Kidney (tissue), 13 donors: ENCODE measurements at regions not wholly inside any gene's neighbourhood (a gene's known extent, or its start where the extent isn't known, plus 50 kb on each side); places are given as distances from the start of the nearest gene placed in this dataset.

Source experiments
- DNase-seq, 5 donors: peaks; one replicate each; pipeline ENCODE4 v3.0.0-alpha.2; 2013 to 2020
- FAIRE-seq: peaks from 2 replicates; lab custom pipeline; 2012; peaks lifted over from hg19 to GRCh38; lab: Jason Lieb, UNC
- H3K27ac ChIP-seq, 2 donors: one replicate each; pipeline ENCODE4 v1.7.0; 2013; ENCODE audit warnings: low read depth in 2 of 2, low read length in 2 of 2, inconsistent platforms in 1 of 2
- H3K27me3 ChIP-seq: one replicate; pipeline ENCODE4 v1.7.1; 2013; ENCODE audit warnings: low read length, inconsistent platforms; ENCODE audit not compliant: control insufficient read depth, insufficient read depth
- H3K36me3 ChIP-seq, 3 donors: one replicate each; pipeline versions ENCODE4 v1.7.0 to v1.7.1; 2013; ENCODE audit warnings: low read length in 3 of 3, control low read depth in 1 of 3, inconsistent platforms in 1 of 3; ENCODE audit not compliant: insufficient read depth in 3 of 3, control insufficient read depth in 2 of 3
- H3K4me1 ChIP-seq, 3 donors: one replicate each; pipeline versions ENCODE4 v1.7.0 to v1.7.1; 2013; ENCODE audit warnings: low read length in 3 of 3, inconsistent platforms in 1 of 3, low read depth in 1 of 3; ENCODE audit not compliant: control insufficient read depth in 2 of 3, insufficient read depth in 2 of 3
- H3K4me3 ChIP-seq, 3 donors: one replicate each; pipeline versions ENCODE4 v1.7.0 to v1.8.1; 2013; ENCODE audit warnings: low read length in 3 of 3, control low read depth in 1 of 3, inconsistent platforms in 1 of 3
- H3K9ac ChIP-seq, 3 donors: one replicate each; pipeline versions ENCODE4 v1.7.0 to v1.7.1; 2013; ENCODE audit warnings: low read length in 3 of 3, control low read depth in 1 of 3, inconsistent platforms in 1 of 3
- H3K9me3 ChIP-seq, 3 donors: one replicate each; pipeline versions ENCODE4 v1.7.0 to v1.7.1; 2013; ENCODE audit warnings: low read length in 3 of 3, control low read depth in 1 of 3, inconsistent platforms in 1 of 3; ENCODE audit not compliant: control insufficient read depth in 2 of 3, insufficient read depth in 1 of 3
- intact Hi-C: fragments of 100-400 bp; cut with DNase I; formaldehyde crosslinking; loops from one replicate; pipeline ENCODE4 v1.11.1; 2022
- TF ChIP-seq, protein P1 (sequence below): IDR thresholded peaks from 3 replicates; pipeline ENCODE4 v1.5.1; 2012; ENCODE audit warnings: mild to moderate bottlenecking, moderate library complexity, borderline replicate concordance; ENCODE audit not compliant: insufficient read depth; ENCODE audit errors: extremely low read depth
- donor health status: control.
- donor health status: control.
- donor health status: control.
- donor health status: control.
- donor health status: control.
- donor health status: DM: yes; HTN: yes; CAD: no.
- donor health status: Normal renal cell carcinoma (clear cell type).

DNA sequence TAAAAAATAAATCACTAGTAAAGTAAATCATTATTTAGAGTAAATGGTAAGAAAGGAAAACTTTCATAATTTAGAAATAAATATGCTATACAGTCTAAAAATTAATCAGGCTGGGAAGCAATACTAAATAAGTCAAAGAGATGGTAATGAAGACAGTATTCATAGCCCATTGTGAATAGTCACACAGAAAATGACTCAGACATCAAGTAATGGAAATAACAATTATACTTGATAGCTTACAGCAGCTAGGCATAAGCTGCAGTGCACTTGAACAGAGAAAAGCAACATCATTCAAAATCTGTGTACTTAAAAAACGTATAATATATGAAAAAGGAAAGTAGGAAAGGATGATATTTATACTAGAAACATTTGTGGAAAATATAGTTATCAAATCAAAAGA is 642.5 kb upstream of the GNPDA2 start:
- no peaks in the 10 kb centered on the region for H3K36me3 ChIP-seq
- no peaks in the 10 kb centered on the region for H3K4me1 ChIP-seq
- H3K27ac ChIP-seq = no peak overlapping the region
- H3K9me3 ChIP-seq = no peaks in the 10 kb centered on the region
- DNase-seq (no peak), FAIRE-seq (no peak)
- intact Hi-C loops = no loop called here
- H3K27me3 ChIP-seq = no peaks in the 10 kb centered on the region
- TF ChIP-seq, protein P1, sequence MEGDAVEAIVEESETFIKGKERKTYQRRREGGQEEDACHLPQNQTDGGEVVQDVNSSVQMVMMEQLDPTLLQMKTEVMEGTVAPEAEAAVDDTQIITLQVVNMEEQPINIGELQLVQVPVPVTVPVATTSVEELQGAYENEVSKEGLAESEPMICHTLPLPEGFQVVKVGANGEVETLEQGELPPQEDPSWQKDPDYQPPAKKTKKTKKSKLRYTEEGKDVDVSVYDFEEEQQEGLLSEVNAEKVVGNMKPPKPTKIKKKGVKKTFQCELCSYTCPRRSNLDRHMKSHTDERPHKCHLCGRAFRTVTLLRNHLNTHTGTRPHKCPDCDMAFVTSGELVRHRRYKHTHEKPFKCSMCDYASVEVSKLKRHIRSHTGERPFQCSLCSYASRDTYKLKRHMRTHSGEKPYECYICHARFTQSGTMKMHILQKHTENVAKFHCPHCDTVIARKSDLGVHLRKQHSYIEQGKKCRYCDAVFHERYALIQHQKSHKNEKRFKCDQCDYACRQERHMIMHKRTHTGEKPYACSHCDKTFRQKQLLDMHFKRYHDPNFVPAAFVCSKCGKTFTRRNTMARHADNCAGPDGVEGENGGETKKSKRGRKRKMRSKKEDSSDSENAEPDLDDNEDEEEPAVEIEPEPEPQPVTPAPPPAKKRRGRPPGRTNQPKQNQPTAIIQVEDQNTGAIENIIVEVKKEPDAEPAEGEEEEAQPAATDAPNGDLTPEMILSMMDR = no peak
- H3K9ac ChIP-seq = no peak overlapping the region
- no peak overlapping the region for H3K4me3 ChIP-seq

DNA sequence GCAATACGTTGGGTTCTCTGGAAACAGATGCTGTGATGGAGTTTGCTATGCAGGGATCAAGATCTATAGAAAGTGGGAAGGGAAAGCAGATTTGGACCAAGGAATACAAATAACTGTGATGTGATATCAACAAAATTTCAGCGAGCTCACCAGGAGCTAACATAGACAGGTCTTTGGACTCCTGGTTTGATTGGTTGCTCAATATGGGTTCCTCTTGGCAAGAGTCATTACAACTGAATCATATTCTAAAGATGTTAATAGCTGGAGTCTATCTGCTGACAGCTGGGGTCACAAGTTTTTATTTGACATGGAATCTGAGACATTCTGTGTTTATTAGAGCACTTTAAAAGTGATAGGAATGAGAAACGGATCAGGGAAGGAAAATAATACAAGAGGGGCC is 637.6 kb upstream of the GNPDA2 start:
- no peak for FAIRE-seq
- Histone ChIP-seq H3K27me3 (no peaks in the 10 kb centered on the region), H3K4me3 (no peak overlapping the region), H3K27ac (no peak overlapping the region), H3K36me3 (no peaks in the 10 kb centered on the region), H3K4me1 (no peaks in the 10 kb centered on the region), H3K9ac (no peak overlapping the region), H3K9me3 (no peaks in the 10 kb centered on the region)
- intact Hi-C loops = no loop called here
- no peak for DNase-seq
- TF ChIP-seq, protein P1 = no peak

DNA sequence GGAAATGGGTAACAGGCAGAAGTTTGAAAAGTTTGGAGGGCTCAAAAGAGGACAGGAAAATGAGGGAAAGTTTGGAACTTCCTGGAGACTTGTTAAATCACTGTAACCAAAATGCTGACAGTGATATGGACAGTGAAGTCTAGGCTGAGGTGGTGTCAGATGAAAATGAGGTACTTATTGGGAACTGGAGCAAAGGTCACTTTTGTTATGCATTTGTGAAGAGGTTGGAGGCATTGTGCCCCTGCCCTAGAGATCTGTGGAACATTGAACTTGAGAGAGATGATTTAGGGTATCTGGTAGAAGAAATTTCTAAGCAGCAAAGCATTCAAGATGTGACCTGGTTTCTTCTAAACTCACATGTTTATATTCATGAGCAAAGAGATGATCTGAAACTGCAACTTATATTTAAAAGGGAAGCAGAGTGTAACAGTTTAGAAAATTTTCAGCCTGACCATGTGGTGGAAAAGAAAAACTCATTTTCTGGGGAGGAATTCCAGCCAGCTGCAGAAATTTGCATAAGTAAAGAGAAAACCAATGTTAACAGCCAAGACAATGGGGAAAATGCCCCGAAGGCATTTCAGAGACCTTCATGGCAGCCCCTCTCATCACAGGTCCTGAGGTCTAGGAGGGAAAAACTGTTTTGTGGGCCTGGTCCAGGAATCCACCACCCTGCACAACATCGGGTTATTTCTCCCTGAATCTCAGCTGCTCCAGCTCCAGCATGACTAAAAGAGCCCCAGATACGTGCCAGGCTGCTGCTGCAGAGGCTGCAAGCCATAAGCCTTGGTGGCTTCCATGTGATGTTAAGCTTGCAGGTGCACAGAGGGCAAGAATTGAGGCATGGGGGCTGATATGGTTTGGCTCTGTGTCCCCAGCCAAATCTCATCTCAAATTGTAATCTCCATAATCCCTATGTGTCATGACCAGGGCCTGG is 632.5 kb upstream of the GNPDA2 start:
- TF ChIP-seq, protein P1 = no peak
- Histone ChIP-seq H3K36me3 (no peaks in the 10 kb centered on the region), H3K9me3 (no peaks in the 10 kb centered on the region), H3K9ac (no peak overlapping the region), H3K4me1 (no peaks in the 10 kb centered on the region), H3K27ac (no peak overlapping the region), H3K4me3 (no peak overlapping the region), H3K27me3 (no peaks in the 10 kb centered on the region)
- FAIRE-seq (no peak), DNase-seq (no peak)
- intact Hi-C loops = no loop called here

DNA sequence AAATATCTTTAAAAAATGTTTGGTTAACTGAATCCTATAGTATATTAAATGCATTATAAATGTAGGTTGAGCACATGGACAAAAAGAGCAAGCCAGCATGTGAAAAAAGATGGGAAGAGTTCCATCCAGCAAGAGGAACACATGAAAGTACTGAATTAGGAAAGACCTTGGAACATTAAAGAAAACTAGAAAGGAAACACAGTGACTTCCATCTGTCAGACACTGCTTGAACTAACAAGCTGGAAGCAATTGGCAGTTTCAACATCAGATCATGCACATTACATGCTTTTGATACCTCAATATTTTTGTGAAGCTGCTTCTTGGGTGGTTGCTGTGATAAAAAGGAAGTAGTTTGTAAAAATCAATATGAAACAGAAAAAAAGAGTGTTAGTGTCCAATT is 626.8 kb upstream of the GNPDA2 start:
- TF ChIP-seq, protein P1 = no peak
- Histone ChIP-seq H3K9ac (no peak overlapping the region), H3K4me3 (no peak overlapping the region), H3K27me3 (no peaks in the 10 kb centered on the region), H3K9me3 (no peaks in the 10 kb centered on the region), H3K36me3 (no peaks in the 10 kb centered on the region), H3K27ac (no peak overlapping the region), H3K4me1 (no peaks in the 10 kb centered on the region)
- intact Hi-C loops = no loop called here
- FAIRE-seq (no peak), DNase-seq (no peak)
